ENCODE measurements at regions not wholly inside any gene's neighbourhood (a gene's known extent, or its start where the extent isn't known, plus 50 kb on each side); places are given as distances from the start of the nearest gene placed in this dataset.

DNA sequence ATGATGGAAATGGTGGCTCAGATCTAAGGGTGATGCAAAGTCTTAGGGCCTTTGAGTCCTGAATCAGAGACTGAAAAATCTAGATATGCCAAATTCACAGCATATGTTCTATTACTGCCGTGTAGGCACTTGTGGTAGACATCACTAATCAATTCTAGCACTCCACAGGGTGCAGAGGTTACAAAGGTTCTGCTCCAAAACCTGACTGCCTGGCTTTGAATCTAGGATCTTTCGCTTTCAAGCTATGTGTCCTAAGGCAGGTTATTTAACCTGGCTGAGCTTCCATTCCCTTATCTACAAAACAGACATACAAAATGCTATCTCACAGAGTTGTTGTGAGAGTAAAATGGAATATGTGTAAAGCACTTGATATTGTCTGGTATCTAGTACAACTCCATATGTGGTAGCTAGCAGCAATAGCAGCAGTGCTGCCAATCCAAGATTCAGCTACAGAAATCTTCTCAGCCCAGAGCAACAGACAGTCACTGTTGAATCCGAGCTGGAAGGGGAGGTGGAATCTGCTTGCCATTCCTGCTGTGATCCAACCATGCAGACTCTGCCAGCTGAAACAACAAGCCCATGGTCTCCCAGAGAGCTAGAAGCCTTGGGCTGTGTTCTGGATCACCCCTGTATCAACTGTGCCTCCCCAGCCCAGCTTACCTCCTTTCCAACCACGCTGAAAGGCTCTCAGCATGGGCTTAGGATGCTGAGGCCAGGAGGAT lies 206.9 kb downstream of the TFAP2C start:
- TF ChIP-seq, protein P1, sequence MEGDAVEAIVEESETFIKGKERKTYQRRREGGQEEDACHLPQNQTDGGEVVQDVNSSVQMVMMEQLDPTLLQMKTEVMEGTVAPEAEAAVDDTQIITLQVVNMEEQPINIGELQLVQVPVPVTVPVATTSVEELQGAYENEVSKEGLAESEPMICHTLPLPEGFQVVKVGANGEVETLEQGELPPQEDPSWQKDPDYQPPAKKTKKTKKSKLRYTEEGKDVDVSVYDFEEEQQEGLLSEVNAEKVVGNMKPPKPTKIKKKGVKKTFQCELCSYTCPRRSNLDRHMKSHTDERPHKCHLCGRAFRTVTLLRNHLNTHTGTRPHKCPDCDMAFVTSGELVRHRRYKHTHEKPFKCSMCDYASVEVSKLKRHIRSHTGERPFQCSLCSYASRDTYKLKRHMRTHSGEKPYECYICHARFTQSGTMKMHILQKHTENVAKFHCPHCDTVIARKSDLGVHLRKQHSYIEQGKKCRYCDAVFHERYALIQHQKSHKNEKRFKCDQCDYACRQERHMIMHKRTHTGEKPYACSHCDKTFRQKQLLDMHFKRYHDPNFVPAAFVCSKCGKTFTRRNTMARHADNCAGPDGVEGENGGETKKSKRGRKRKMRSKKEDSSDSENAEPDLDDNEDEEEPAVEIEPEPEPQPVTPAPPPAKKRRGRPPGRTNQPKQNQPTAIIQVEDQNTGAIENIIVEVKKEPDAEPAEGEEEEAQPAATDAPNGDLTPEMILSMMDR (IDR thresholded peaks at IDR 0.05; ENCODE audit: low read length), result no peak
- no peak for TF ChIP-seq EZH2 (IDR thresholded peaks at IDR 0.05; ENCODE audit: borderline replicate concordance, low read length)
